CD4-positive, alpha-beta T cell treated with Interleukin-17A for 4 hours (primary cell): ENCODE measurements at regions not wholly inside any gene's neighbourhood (a gene's known extent, or its start where the extent isn't known, plus 50 kb on each side); places are given as distances from the start of the nearest gene placed in this dataset.

ENCODE experiments used
- DNase-seq: peaks from one replicate; pipeline ENCODE4 v3.0.0-alpha.2; 2020; ENCODE audit warnings: mixed read lengths

DNA sequence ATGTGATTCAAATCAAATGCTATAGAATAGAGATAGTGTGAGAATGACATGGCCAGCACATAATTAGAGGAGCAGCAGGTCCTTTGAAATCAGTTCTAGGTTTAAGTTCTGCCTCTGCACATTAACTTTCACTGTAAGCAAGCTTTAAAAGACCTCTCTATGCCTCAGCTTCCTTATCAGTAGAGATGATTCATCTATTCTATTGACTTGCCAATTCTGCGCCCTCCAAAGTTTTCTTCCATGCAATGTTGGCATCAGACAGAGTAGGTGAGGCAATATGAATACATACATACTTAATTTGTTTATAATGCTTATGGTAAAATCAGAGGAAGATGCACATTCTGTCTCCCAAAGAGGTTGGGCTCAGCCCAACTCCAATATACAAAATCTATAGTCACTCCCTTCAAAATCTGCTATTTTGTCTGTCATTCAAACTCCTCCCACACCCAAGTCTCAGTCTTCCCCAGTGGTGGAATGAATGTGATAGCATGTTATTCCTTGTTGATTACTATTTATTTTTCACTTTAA is 525.5 kb downstream of the RFC3 start:
- DNase-seq = no peak

DNA sequence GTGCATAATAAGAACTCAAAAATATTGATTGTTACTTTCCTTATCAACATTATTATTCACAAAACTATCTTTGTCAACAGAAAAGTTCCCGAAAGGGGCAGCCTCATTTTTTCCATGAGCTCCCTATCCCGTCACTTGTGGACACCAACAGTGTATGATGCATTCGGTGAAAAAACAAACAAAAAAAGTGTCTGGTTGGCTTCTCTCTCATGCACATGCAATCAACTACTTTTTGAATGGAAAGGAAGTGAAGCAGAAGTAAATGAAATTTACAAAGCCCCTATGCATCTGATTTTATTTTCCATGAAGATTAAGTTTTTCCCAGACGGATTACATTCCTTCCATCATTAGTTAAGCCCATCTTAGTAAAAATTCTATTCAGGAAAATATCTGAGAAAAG is 526.9 kb downstream of the RFC3 start:
- no peak for DNase-seq

DNA sequence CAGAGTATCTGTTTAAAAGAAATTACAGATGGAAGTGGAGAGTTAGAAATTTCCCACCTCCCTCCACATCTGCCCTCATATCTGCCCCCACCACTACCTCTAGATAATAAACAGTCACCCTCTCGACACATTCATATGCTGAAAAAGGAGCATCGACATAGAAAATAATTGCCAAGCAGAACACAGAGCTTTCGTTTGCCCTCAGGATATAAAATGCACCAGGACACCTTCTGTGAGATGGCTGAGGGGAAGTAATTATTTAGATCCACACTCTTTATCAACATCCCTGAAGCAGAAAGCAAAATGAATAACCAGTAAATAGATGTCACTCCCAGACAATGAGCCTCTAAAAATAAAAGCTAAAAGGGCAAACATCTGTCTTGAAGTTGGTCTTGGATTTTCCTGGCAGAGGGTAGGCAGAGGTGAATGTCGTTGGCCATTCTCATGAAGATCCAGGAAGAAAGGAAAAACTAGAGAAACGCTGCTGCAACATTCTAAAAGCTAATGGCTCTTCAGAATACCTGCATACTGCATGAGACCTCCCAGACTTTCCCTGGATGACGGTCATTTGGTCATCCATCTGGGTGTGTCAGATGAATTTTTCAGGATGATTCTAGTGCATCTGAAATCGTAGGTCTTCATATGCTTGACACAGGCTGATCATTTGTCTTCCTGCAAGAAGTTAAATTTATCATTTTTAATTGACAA is 527.5 kb downstream of the RFC3 start:
- no peak for DNase-seq

DNA sequence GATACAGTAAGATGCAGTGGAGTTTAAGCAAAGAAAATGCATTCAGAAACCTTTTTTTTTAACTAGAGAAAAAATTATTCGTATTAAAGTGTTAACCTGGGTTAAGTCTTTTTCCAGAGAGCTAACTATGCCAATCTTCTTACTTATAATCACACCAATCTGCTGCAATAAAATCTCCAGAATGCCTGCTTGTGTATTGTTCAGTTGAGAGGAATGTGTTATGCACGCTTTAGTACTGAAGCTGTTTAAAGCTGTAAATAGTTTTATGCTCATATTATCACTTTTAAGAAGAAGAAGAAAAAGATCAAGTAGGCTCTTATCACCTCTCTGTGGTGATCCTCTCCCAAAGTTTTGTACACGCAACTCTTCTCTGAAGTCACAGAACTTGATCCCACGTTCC is 528.7 kb downstream of the RFC3 start:
- DNase-seq = no peak

DNA sequence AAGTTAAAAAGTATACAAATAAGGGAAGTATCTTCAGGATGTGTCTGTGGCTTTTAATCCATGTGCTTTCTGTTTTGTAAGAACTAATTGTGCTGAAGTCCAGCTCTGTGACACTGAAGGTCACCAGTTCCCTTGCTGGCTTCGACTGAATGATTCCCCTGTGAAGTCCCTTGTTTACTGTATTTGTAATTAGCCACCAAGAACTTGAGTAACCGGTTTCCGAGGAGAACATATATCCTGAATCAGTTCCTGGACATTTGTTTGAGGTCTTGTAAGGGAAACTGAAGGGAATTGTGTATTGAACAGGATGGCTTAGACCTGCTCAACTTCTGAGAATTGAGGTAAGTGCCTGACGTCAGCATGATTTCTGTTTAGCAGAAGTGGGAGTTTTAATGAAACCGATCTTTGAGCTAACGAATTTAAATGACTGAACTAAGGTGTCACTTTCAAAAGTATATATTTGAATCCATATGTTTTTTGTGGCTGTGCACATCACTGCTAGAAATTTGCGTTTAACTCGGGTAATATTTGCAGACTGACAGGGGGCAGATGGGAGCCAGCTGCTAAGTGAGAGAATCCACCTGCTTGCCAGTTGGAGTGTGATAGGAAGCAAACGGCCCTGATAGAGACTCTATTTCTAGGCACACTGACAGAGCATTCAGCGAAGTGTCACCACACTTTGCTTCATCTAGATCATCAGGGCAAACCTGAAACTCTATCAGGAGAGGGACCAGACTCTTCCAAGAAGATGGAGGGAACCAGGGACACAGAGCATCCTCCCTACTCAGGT is 530.0 kb downstream of the RFC3 start:
- DNase-seq = no peak

DNA sequence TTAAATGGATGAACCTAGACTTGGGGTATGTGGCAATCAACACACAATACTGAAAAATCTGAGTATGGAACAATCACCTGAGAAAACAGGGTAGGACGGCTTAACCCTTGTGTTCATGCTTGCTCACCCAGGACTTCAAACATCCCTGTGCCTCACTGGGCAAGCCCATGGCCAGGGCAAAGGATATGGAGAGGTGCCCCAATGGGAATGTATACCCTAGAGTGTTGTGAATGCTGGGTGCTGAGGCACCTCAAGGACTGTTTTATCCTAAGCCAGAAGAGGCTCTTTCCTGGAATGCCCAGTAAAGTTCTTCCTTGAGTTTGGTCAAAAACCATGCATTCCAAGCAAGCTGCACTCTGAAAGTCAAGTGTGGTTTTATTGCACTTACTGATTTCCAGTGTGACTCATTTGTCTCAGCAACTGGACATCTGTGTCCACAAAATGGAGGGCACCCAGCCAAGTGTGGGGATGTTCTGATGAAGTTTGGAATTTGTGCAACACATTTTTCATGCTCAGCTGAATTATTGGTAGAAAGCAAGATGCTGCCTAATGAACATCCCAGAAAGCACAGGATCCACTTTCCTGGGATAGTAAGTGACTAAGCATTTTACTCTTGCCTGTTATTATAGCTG is 531.3 kb downstream of the RFC3 start:
- DNase-seq = no peak

DNA sequence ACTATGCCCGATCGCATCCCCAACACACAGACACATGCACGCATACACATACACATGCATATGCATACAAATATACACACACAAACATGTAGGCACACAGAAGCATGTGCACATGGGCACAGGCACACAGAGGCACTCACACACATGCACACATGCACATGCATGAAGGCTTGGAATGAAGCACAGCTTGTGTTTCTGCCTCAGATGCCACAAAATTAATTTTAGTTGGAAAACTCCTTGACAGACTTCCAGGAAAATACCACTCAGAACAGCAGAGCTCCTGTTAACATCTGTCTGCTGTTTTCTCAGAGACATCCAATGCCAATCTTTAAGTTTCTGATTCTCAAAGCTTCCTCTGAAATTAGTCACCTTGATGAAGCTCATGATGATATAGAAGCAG is 532.7 kb downstream of the RFC3 start:
- DNase-seq = no peak

DNA sequence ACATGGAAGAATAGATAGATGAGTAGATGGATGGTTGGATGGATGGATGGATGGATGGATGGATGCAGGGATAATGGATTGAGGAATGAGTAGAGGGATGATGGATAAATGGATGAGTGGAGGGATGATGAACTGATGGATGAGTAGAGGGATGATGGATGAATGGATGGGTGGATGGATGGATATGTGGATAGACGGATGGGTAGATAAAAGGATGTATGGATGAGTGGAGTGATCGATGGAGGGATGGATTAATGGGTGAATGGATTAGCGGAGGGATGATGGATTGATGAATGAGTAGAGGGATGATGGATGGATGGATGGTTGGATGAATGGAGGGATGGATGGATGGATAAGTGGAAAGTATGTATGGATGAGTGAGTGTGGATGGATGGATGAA is 533.2 kb downstream of the RFC3 start:
- no peak for DNase-seq

DNA sequence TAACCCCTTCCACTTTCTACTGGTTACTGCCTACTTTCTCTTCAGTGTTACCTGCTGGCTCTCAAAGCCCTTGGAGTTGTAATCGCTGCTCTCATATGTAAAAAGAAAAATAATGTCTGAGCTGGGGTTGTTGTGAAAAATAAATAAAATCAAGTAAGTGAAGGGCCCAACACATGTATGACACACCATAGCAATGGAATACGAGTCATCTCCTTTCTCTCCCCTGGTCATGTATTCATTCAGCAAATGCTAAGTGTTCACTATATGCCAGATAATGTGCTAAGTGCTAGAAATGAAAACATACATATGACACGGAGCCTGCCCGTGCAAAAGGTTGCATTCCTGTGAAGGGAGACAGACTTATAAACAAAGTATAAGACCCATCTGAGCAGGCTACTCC is 535.0 kb downstream of the RFC3 start:
- DNase-seq = no peak

DNA sequence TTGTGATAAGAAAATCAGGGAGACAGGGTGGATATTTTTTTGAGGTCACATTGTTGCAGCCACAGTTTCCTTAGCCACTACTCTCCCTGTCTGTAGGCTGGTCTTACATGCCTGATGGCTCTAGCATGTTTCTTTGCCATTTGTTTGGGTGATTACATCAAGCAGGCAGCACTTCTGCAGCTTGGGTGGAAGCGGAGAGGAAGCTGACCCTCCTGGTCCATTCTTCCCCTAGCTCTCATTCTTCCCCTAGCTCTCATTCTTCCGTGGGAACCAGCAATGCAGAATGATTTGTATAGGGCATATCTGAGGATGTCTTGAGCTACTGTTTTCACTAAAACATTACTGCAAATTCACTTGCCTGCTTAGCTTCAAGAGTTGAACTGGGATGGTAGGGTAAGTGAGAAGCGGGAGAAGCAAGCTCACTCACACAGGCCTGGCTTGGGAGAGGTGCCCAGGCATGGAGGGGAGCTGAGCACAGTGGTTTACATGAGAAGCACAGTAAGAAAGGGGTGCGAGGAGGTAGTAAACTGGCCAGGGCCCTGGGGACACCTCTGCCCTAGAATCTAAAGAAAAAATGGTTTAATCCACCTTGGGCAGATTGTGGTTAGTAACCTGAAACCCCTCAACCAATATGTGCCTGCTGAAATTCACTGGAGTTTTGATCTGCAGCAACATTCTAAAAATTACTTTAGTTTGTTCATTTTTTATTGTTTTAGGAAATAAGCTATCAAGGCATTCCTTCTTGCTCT is 538.9 kb downstream of the RFC3 start:
- no peak for DNase-seq

DNA sequence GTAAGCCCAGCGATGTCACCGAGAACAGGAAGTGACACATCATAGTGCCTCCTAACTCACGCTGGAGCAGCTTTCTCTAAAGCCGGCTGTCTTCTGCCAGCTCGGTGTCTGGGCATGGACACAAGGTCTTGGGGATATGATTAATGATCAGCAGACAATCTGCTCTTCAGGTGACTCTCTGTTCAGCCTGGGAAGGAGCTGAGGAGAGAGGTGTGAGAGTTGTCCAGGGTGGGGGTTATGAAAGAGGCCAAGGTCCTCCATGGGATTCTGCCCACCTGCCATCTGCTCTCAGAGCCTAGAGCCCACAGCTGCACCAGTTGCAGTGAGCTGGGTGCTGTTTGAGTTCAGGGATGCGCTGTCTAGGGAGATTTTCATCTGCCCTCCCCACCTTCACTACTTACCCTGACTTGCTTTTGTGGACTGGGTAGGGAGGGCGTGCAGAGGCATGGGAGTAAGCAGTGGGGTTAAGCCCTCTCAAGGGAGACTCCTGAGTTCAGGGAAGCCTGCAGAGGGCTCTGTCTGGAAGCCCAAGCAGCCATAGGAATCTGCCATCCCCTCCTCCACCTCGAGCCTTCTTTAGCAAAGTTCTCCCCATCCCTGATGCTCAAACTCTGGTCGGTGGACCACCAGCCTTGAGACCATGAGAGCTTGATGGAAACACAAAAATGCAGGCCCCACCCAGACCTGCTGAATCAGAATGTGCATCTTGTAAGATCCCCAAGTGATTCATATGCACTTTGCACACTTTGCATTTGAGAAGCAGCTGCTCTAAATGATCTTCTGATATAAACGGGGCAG is 539.7 kb downstream of the RFC3 start:
- DNase-seq = no peak

DNA sequence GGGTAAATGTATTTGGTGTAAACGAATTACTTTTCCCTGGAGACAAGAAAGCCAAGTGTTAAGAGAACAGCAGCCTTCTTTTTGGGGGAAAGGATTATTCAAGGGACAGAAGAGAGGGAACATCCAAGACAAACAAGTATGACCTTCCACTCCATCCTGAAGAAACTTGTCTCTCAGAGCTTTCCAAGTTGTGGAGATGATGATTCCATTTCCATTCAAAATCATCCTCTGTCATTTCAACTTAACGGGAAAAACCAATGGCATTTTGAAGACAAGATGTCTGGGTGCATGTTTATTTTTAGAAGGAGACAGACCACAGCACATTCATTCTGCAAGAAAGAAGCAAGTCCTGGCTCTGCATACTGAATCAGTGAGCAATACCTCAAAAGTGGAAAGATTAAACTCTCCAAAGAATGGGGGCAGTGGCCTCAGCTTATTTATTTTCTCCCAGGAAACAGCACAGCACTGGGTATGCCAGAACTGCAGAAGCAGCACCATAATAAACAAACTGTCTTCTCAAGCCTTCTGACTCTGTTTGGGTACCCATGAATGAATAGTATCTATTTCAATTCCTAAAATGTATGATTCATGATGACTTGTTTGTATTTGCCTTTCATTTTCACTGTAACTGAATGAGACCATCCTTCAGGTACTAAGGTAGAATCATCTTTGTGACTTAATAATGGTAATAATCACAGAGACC is 541.0 kb downstream of the RFC3 start:
- no peak for DNase-seq

DNA sequence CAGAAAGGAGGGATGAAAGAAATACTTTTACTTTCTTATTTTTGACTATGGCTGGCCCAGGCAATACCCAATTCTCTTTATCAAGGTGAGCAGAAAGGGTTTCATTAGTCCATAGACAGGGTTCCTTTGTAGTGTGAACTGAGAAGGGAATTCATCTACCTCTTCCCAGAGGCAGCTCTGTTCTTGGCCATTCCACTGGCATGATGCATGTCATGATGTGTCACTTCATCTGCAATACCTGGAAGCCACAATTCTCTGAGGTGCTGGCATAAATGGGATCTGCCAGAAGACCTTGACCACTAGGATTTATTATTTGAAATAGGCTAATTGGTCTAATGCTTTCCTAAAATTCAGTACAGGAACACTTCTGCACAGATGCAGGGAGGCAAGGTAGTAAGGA is 542.8 kb downstream of the RFC3 start:
- no peak for DNase-seq

DNA sequence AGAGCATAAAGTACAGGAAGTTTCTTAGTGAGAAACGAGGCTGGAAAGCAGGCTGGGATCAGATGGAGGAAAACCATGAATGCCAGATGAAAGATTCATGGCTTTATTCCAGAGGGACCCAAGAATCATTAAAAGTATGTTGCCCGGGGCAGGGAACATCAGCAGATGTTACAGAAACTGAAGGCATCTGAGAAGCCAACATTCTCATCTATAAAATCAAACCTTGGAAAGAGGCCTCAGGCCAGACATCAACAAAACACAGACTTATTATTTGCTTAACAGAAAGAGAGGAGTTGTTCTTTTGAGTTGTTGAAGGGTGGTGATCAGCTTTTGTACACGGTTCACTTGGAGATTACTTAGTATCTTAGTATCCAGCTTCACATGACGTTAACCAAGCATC is 543.6 kb downstream of the RFC3 start:
- no peak for DNase-seq

DNA sequence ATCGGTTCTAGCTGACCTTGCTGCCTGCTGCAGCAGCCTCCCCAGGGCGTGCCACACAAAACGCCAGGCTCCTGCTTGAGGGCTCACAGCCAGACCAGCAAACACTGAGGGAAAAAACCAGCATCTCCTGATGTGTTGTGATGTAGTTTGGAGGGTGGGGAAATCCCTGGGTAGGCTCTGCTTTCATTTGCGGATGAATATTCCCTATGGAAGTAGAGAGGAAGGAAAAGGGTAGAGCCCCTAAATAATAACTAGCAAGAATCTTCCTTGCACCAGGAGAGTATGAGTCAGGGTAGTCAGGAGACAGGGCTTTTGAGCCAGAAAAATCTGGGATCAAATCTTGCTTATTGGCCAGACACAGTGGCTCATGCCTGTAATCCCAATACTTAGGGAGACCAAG is 545.3 kb downstream of the RFC3 start:
- no peak for DNase-seq

DNA sequence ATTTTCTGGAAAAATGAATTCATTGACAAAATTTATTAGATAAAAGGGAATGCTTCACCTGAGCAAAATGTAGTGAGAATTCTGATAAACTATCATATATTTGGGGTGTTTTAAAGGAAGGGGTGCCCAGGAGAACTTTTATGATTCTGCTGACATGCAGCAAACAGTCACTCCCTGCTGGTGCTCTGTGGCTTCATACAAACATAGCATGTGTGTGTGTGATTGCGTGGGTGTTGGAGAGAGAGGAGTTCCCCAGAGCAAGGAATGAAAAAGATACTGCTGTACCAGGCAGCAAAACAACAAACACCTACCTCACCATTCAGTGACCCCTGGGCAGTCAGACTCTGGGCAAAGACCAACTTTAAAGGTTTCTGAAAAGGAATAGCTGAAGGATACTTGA is 546.7 kb downstream of the RFC3 start:
- DNase-seq = no peak

DNA sequence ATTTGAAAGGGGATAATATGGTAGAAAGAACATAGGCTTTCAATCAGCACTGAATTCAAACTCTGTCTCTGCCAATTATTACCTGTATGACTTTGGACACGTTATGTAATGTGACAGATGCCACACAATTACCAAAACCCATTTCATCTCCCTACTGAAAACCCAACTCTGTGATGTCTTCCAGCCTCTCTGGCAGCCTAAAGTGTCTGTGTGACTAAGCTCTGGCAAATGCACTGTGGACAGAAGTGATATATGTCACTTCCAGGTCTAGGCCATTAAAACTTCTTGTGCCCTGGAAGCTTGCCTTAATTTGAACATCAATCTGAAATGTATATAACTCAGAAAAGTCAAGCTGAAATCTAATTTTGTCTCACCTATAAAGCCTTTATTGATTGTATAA is 552.0 kb downstream of the RFC3 start:
- DNase-seq = no peak

DNA sequence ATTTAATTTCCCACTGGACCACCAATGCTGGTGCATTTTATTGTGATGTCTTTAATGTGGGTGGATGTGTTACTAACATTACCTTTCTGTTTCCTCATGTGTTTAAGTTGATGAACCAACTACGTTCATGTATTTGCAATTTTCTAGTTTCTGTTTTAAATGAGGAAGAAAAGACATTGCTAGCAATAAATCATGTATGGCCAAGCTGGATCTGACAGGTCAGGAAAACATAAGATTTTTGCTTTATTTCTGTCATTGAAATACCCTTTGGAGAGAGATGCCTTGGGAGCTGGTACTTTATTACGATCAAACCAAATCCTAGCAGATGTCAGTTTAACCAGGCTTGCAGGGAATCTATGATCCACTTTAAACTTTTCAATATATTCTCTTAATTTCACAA is 553.2 kb downstream of the RFC3 start:
- DNase-seq = no peak

DNA sequence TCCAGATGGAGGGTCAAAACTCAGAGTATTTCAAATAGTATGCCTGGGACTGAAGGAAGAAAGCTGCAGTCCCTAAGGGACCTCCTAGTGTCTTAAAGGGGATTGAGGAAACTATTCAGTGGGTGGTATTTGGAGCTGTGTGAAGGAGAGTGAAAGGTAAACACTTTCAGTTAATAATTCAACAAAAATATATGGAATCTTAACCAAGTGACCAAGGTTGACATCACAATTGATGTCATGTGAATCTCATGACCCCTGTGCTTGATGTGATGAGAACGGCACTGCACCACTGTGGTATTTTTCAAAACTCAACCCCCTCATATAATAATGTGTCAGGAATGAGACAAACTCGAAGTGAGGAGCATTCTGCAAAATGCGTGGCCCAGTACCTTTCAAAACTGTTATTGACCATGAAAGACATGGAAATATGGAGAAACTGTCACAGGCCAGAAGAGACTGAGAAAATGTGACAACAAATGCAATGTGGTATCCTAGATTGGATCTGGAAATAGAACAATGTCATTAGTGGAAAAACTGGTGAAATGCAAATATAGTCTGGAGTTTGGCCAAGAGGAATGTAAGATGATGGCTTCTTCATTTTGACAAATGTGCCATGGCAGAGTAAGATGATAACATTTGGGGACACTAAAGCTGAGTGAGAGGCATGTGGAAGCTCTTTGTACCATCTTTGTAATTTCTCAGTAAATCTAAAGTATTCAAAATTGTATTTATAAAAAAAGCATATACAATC is 553.9 kb downstream of the RFC3 start:
- DNase-seq = no peak

DNA sequence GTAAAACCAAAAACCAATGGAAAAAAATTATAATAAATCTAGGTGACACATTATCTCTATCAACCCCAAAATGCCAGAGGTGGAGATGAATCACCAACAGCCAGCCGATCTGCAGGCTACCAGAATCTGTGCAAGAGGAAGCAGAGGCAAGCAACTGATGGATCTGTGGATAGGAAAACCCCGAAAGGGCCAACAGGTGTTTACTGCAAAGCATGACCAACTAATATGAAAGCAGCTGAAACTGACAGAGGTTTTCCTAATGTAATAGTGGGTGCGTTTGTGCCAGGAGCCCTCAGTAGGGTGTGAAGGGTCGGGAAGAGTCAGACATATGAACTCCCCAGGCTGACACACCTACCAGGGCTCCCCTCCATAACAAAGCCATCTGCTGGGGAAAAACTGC is 554.6 kb downstream of the RFC3 start:
- DNase-seq = no peak

DNA sequence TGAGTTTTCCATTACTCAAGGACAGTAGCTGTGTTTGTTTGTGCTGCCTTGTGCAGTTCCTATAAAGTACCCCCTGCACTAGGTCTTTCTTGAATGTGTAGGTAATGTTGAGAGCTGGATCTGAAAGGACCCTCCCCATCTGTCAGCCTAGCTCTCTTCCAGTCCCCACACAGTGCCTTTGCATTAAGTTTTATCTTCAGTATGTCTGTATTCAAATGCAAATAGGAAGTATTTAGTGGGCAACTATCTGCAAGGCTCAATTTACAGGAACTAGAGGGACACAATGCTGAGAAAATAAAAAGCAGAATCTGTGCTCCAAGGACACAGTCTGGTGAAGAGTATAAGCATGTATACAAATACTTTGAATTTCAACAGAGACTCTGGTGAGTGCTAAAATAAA is 558.5 kb downstream of the RFC3 start:
- no peak for DNase-seq
